NCI-H2107 treated with DMSO at 0.1 percent for 48 hours (cell line): ENCODE measurements at regions not wholly inside any gene's neighbourhood (a gene's known extent, or its start where the extent isn't known, plus 50 kb on each side); places are given as distances from the start of the nearest gene placed in this dataset.

ENCODE experiments used
- DNase-seq: peaks from one replicate; lab custom pipeline; 2025; ENCODE audit not compliant: unreplicated experiment; lab: John Stamatoyannopoulos, UW

- no peak for DNase-seq
Measured at GRCh38 chr13:50071379-50071778, 56.1 kb downstream of the KCNRG start.

- DNase-seq: no peak
Measured at GRCh38 chr13:50072676-50073075, 57.4 kb downstream of the KCNRG start.

DNA sequence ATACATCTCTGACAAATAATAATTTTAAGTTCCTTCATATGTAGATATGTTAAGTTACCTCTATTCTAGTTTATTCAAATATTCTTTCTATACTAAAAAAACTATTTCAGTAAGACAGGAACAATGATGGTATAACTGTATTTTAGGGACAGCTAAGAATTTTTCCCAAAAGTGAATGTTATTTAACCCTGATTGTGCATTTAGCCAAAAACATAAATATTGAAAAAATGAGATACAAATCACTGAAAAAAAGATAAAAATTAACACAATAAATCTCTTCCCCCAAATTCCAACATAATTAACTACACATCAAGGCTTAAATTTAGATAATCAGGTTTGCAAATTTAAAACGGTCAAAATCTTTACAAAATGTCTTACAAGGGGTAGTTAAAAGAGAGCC, 58.1 kb downstream of the KCNRG start:
- no peak for DNase-seq

GRCh38 chr13:50074843-50075242, 59.6 kb downstream of the KCNRG start:
- DNase-seq: no peak

GRCh38 chr13:50075619-50076097, 60.4 kb downstream of the KCNRG start:
- no peak for DNase-seq

- no peak for DNase-seq
Measured at GRCh38 chr13:50077431-50077830, 62.2 kb downstream of the KCNRG start.

- no peak for DNase-seq
Measured at GRCh38 chr13:50078231-50078894, 63.1 kb downstream of the KCNRG start.

GRCh38 chr13:50078895-50079654, 63.8 kb downstream of the KCNRG start:
- DNase-seq: peak; percentile 36

DNA sequence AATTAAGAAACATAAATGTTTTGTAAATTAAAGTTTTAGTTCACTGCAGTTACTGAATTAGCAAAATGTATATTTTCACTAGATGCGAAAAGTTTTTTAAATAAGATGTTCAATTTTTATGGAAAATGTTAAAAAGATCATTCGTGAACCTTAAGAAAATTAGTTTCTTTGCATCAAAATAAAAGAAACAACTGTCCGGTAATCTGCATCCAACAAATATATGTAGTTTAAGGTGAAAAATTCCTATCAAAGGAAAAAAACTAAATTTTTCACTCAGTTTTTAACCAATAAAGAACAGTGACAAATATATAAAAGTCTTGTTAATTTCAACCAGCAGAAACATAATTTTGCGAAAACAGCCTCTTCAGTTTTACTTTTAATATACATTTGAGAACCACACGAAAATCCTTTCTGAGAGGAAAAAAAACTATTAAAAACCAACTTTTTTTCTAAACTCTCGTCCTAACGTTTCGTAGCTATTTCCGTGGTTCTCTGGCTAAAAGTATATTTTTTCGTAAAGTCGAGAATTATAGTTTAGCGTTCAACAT, 64.5 kb downstream of the KCNRG start:
- DNase-seq: no peak

DNA sequence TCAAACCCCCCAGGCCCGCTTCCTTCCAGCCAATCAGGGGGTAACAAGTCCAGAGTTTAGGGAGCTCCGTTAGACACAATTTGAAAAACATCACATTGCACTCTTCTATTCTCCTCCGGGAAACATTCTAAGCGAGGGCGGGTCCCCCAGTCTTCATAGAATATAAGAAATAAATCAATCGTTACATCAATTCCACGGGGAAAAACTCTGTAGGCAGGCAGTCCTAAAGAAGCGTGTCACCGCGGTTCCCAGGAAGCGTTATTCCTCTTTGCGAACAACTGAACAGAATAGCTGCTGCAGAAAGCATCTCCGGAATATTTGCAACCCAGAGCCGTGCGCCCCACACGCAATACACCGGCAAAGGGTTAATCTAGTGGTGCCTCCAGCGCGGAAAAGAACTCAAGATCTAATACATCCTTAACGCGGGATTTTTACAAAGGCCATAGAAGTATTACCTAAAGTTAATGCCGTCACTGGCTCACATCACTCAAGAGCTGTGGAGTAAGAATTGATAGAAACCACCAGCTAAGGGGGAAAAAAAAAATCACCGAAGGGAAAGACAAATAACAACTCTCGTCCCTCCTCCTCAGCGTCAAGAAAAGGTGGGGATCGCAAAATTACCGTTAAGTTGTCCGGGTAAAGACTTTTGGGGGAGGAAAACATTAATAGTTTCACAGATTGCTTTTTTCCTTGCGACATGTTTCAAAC, 65.1 kb downstream of the KCNRG start:
- DNase-seq: no peak

DNA sequence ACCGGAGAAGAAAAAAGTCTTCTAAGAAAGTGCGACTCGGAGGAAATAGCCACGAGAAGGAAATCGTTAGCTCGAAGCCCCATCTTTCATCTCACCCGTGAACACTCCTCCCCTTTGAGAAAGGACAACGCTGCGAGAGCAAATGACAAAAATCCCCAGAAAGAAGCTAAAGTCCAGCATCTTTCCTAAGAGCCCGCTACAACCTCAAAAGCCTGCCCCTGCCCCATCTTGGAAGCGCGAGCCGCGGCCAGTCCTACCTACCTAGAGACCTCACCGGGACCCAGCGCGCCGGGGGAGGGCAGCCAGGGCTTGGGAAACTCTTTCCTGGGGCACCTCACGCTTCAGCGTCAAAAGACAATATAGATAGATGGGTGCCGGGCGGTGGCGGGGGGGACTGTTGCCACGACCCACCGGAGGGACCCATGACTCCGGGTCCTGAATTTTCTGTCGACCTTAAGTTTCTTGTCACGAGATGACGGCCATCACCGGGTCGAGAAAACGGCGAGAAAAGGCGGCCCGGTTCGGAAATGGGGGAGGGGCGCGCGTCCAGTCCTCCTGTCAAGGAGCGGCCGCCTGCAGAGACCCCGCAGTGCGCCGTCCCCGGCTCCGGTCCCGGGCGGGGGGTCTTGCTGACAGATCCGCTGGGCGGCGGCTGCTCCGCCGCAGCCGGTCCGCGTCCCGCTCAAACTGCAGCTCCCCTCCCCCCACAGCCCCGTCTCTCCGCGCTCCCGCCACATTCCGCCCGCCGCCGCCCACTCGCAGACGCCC, 65.9 kb downstream of the KCNRG start:
- DNase-seq: no peak

DNA sequence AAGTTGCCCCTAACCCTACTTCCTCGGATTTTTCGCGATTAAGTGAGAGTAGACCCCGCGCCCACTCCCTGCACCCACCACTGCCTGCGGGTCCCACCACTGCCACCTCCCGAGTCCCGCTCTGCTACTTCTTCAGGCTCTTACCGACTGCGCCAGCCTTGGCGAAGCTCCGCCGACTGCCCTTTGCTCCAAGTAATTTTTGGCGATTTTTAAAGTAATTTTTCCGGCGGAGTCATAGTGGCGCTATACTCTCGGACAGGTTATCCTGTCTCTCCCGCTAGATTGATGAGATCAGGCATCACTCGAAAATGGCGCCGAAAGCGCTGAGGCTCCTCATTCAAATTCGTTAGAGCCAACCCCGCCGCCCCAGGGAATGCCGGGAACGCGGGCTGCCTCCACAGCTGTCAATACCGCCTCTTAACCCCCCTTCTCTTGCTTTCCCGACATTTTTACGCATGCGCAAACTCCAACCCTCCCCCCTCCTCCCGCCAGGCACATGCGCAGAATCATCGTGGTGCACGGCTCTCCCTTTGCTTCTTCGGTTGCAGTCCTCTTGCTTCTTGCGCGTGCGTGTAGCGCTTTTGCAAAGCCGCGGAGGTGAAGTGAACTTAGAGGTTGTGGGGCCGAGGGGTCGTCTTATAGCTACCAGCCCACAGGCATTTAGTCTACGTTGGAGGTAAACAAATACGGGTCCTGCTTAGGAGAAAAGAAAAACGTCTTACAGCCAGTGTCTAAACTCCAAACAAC, 66.6 kb downstream of the KCNRG start:
- DNase-seq: peak; percentile 94

DNA sequence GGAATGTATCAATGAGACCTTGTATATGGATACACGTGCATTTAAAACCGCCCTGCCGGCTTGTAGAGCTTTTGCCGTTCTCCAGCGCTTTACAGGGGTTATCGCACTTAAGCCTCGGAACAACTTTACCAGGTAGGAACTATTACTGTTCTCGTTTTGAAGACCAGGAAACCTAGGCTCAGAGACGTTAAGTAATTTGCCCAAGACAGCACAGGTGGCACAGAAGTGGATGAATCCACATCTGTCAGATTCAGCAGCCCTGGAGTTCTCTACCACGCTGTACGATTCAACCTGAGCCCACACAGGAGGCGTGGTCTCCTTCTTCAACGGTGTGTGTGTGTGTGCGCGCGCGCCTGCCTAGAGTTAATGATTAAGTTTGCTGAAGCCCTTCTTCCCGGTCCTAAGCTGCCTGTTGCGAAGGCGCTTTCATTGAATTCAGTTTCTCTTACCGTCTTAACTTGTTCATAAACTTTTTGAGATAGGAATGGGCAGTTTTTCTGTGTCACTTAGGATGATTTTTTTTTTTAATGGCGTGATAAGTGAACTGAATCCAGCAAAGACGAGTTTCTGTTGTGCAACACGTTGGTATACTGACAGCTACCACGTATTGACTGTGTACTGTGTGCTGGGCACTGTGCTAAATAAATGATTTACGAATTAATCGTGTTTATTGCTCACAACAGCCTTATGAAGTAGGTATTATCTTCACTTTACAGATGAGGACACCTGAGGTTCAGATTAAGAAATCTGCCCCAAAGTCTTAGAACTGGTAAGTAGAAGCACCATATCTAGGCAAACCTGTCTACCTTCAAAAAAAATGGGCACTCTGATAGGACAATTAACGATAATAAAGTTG, 67.4 kb downstream of the KCNRG start:
- peak; percentile 78 for DNase-seq

DNA sequence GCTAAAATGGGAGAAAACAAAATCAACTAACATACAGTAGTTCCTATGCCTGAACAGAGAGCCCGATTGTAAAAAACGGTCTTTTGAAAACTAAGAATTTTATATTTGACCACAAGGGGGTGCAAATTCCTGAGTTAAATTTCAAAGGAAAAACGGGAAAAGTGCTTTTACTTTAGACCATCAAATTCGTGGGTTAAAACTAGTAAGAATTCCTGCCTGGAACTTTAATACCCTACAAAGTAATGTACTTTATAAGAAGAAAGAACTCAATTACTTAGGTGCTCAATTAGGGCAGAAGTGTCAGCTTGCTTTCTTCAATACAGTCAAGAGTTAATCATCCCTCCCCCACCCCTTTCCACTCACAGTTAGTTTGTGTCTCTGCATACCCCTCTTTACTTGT, 69.8 kb downstream of the KCNRG start:
- no peak for DNase-seq

DNA sequence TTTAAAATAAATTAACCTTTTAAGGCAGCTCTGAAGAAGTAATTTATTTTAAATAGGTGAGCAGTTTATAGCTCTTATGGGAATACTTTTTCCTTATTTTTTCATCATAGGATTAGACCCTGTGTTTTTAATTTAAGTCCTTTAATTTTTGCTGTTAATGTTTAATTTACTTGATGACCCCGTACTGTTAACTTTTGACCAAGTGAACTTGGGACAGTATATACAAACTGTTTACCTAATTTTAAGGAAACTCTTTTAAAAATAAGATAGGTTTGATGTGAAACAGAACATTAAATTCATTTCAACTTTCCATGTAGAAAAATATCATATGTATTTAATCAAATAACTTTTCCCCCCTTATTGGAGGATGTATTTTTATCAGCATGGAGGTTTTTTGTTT, 74.4 kb downstream of the KCNRG start:
- DNase-seq: no peak

- DNase-seq: no peak
Measured at GRCh38 chr13:50090211-50090610, 75.0 kb downstream of the KCNRG start.

DNA sequence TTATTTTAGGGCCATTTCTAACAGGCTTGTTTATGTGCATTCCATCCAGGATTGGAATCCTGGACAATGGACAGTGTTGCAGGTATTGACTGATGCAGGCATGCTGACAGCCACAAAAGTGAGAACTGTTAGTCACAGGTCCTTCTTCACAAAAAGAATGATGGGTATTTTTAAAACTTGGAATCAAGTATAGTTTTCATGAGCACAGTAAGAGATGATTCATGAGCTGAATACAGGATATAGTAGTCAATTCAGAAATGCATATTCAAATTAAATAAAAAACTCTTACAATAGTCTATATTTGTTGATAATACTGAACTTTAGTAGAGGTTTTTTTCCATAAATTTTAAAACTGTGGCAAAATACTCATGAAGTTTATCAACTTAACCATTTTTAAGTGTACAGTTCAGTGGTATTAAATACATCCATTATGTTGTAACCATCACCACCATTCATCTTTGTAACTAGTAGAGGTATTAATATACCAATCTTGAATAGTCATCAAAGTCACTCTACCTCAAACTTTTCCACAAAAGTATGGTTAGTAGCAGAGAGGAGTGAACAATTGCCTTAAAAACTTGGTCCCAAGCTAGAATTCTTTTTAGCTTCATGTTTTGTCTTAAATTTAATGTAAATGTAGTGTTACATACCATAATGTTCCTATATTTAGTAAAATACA, 79.5 kb downstream of the KCNRG start:
- no peak for DNase-seq

- no peak for DNase-seq
Measured at GRCh38 chr13:50098693-50099092, 83.4 kb downstream of the KCNRG start.

DNA sequence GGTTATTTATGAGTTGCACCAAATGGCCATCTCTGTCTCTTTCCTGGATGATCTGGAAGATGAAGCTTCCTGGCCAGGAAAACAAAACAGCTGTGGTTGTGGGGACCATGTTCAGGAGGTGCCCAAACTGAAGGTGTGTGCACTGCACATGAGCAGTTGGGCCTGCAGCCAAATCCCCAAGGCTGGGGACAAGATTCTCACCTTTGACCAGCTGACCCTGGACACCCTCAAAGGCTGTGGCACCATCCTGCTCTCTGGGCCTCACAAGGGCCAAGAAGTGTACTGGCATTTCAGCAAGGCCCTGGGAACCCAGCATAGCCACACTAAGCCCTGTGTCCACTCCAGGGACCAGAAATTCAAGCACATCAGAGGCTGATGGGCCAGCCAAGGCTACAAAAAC, 84.2 kb downstream of the KCNRG start:
- no peak for DNase-seq
